ENCODE measurements at regions not wholly inside any gene's neighbourhood (a gene's known extent, or its start where the extent isn't known, plus 50 kb on each side); places are given as distances from the start of the nearest gene placed in this dataset.

DNA sequence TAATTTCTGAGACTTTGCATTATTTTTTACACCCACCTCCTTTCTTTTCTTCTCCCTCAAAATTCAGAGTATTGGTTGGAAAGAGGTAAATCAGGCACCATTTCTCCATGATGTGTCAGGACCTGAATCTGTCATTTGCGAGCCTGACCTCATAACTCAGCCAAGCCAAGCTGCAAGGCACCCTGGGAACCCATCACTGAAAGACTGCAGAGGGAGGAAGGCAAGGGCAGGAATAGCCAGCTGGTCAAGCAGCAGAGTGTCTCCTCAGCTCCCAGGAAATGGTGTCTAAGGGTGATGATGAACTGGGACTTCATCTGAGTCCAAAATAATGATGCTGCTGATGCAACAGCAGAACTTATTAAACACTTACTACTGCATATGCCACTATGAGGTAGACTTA is 556.6 kb downstream of the OMA1 start:
- TF ChIP-seq, protein P1, sequence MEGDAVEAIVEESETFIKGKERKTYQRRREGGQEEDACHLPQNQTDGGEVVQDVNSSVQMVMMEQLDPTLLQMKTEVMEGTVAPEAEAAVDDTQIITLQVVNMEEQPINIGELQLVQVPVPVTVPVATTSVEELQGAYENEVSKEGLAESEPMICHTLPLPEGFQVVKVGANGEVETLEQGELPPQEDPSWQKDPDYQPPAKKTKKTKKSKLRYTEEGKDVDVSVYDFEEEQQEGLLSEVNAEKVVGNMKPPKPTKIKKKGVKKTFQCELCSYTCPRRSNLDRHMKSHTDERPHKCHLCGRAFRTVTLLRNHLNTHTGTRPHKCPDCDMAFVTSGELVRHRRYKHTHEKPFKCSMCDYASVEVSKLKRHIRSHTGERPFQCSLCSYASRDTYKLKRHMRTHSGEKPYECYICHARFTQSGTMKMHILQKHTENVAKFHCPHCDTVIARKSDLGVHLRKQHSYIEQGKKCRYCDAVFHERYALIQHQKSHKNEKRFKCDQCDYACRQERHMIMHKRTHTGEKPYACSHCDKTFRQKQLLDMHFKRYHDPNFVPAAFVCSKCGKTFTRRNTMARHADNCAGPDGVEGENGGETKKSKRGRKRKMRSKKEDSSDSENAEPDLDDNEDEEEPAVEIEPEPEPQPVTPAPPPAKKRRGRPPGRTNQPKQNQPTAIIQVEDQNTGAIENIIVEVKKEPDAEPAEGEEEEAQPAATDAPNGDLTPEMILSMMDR (IDR thresholded peaks at IDR 0.05) = no peak
- TF ChIP-seq POLR2AphosphoS5 (IDR thresholded peaks at IDR 0.05) = no peak
- TF ChIP-seq POLR2A (IDR thresholded peaks at IDR 0.05) = no peak
- no peak for TF ChIP-seq EP300 (IDR thresholded peaks at IDR 0.05)
- no peak for ATAC-seq
- Histone ChIP-seq H3K27ac (no peak overlapping the region), H3K27me3 (no peaks in the 10 kb centered on the region), H3K36me3 (no peaks in the 10 kb centered on the region), H3K9me3 (no peaks in the 10 kb centered on the region), H3K4me1 (no peaks in the 10 kb centered on the region), H3K4me3 (no peak overlapping the region)
- no CpG with 5 or more reads among the region's 1 CpG for WGBS, 2 donors (ENCODE audit: low coverage in 1 of 2)

DNA sequence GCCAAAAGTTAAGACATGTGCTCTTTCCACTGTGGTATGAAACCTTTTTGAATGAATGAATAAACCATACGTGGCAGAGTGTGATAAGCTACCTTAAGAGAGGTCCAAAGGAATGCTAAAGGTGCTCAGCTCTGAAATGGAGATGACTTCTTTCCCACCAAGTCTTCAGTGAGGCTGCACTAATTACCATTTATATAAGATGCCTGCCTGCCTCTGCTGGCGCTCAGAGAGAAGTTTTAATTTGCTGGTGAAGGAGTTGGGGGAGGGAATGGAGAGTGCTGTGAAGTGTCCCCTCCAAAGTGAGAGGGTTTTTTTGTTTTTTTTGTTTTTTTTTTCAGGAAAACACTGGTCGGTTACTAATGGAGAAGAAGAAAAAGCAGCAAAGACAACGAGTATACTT is 559.0 kb downstream of the OMA1 start:
- ATAC-seq = no peak
- Histone ChIP-seq H3K4me1 (no peaks in the 10 kb centered on the region), H3K27ac (no peak overlapping the region), H3K4me3 (no peak overlapping the region), H3K36me3 (no peaks in the 10 kb centered on the region), H3K9me3 (no peaks in the 10 kb centered on the region), H3K27me3 (no peaks in the 10 kb centered on the region)
- WGBS, 2 donors (ENCODE audit: low coverage in 1 of 2) = 37 to 65% methylated on average over 4 of the region's 4 CpGs
- TF ChIP-seq POLR2AphosphoS5 (IDR thresholded peaks at IDR 0.05) = no peak
- no peak for TF ChIP-seq EP300 (IDR thresholded peaks at IDR 0.05)
- TF ChIP-seq, protein P1 (IDR thresholded peaks at IDR 0.05) = no peak
- no peak for TF ChIP-seq POLR2A (IDR thresholded peaks at IDR 0.05)

DNA sequence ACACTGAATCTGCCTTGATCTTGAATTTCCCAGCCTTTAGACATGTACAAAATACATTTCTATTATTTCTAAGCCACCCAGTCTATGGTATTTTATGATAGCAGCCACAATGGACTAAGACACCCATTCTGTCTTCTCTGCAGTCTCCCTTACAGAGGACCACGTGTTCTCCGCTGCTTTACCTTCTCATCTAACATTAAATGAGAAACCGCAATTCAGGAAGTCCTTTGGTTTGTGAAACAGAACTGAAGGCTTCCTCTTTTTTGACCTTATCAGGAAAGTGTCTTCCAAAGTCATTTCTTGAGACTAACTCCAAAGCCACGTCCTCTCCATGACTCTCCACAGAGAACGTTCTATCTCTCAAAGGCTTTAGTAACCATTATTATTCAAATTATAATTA is 560.1 kb downstream of the OMA1 start:
- no peak for ATAC-seq
- no peak for TF ChIP-seq EP300 (IDR thresholded peaks at IDR 0.05)
- TF ChIP-seq, protein P1 (IDR thresholded peaks at IDR 0.05) = no peak
- TF ChIP-seq POLR2A (IDR thresholded peaks at IDR 0.05) = no peak
- TF ChIP-seq POLR2AphosphoS5 (IDR thresholded peaks at IDR 0.05) = no peak

DNA sequence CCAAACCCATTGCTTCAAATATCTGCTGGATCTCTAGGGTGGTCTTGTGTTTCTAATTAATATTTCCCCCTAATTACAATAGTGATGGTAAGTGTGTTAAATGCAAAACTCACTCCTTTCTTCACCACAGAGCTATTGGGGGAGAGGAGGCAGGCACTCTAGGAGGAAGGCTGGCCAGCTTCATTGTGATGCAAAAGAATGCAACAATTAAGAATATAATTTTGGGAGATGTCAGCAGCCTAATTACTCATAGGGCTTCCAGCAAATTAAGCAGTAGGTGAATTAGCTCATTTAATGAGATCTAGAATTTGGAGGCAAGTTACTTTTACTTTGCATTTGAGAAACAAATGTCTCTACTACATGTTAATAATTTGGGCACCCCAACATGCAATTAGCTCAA is 560.4 kb upstream of the DAB1 start:
- Histone ChIP-seq H3K9me3 (no peaks in the 10 kb centered on the region), H3K27me3 (no peaks in the 10 kb centered on the region), H3K27ac (no peak overlapping the region), H3K36me3 (no peaks in the 10 kb centered on the region), H3K4me3 (no peak overlapping the region), H3K4me1 (no peaks in the 10 kb centered on the region)
- TF ChIP-seq POLR2A (IDR thresholded peaks at IDR 0.05) = no peak
- TF ChIP-seq, protein P1 (IDR thresholded peaks at IDR 0.05) = no peak
- no peak for TF ChIP-seq POLR2AphosphoS5 (IDR thresholded peaks at IDR 0.05)
- no peak for TF ChIP-seq EP300 (IDR thresholded peaks at IDR 0.05)
- ATAC-seq = no peak

More for the DNA sequence above, 560.1 kb downstream of the OMA1 start:
- no peak overlapping the region for H3K27ac ChIP-seq
- WGBS, 2 donors (ENCODE audit: low coverage in 1 of 2) = 47 to 58% methylated on average over 5 of the region's 5 CpGs
- no peaks in the 10 kb centered on the region for H3K36me3 ChIP-seq
- H3K4me1 ChIP-seq = no peaks in the 10 kb centered on the region
- H3K27me3 ChIP-seq = no peaks in the 10 kb centered on the region
- no peaks in the 10 kb centered on the region for H3K9me3 ChIP-seq
- H3K4me3 ChIP-seq = no peak overlapping the region

DNA sequence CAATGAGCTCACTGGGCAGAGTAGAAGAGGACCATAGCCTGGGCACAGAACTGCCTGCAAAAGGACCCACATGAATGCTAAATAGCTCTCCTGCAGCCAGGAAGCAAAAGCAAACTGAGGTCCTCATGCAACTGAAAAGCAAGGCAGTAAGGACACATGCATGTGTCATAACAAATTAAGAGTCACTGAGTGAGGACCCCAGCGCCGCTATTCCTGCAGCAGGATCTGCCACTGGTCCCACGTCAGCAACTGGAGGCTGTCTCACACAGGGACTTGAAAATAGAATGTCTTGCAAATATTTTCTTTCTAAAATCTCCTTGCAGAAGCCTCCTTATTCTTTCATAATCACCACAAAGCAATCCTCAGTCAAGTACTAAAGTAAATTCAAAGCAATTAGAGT is 559.6 kb upstream of the DAB1 start:
- ATAC-seq = no peak
- WGBS, 2 donors (ENCODE audit: low coverage in 1 of 2) = 40 to 76% methylated on average over 1 to 3 of the region's 3 CpGs
- Histone ChIP-seq H3K27me3 (no peaks in the 10 kb centered on the region), H3K4me1 (no peaks in the 10 kb centered on the region), H3K9me3 (no peaks in the 10 kb centered on the region), H3K36me3 (no peaks in the 10 kb centered on the region), H3K27ac (no peak overlapping the region), H3K4me3 (no peak overlapping the region)
- no peak for TF ChIP-seq EP300 (IDR thresholded peaks at IDR 0.05)
- no peak for TF ChIP-seq POLR2A (IDR thresholded peaks at IDR 0.05)
- TF ChIP-seq POLR2AphosphoS5 (IDR thresholded peaks at IDR 0.05) = no peak
- TF ChIP-seq, protein P1 (IDR thresholded peaks at IDR 0.05) = no peak
